ENCODE measurements at regions not wholly inside any gene's neighbourhood (a gene's known extent, or its start where the extent isn't known, plus 50 kb on each side); places are given as distances from the start of the nearest gene placed in this dataset.

DNA sequence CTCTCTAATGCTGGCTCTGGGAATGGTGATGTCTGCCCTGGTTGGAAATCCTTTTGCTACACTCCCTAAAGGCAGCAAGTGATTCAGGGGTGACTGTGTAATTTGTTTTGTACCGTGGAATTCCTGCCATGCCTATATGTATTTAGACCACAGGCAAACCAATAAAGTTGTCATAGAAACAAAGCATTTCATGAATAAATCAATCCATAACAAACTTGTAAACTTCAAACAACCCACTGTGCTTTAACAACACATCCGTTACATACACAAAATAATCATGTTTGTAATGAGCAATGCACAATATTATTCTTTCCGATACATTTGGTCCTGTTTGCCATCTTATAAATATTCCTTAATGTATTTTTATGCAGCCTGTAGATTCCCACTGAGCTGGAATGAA lies 330.3 kb upstream of the SNX7 start (continued):
- TF ChIP-seq PBX3 (IDR thresholded peaks at IDR 0.05): no peak
- TF ChIP-seq, protein P1, sequence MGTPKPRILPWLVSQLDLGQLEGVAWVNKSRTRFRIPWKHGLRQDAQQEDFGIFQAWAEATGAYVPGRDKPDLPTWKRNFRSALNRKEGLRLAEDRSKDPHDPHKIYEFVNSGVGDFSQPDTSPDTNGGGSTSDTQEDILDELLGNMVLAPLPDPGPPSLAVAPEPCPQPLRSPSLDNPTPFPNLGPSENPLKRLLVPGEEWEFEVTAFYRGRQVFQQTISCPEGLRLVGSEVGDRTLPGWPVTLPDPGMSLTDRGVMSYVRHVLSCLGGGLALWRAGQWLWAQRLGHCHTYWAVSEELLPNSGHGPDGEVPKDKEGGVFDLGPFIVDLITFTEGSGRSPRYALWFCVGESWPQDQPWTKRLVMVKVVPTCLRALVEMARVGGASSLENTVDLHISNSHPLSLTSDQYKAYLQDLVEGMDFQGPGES (IDR thresholded peaks at IDR 0.05; ENCODE audit: low read depth, low read length): no peak

DNA sequence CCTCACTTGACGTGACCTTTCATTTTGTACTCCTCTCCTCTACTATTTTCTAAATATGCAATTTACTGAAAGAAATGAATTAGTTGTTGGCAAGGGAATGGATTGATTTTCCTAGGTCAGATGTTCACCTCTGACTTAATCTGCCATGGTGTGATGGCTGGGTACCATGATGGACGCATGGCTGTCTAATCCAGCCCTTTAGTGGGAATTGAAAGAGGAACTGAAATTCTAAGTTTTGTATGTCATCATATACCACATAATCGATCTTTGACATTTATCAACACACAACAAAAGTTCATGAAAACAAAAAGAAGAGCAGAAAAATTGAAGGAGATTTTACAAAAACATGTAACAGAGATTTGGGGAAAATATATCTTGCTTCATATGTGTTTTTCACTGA lies 331.3 kb upstream of the SNX7 start:
- no peak overlapping the region for H3K27ac ChIP-seq (ENCODE audit: low read depth in 2 of 2, low read length in 1 of 2)
- no peaks in the 10 kb centered on the region for H4K20me1 ChIP-seq (ENCODE audit: insufficient read depth)
- H3K27me3 ChIP-seq (ENCODE audit: insufficient read depth): no peaks in the 10 kb centered on the region
- no peak overlapping the region for H3K9ac ChIP-seq
- peaks cover 3 to 29% of the 10 kb centered on the region in 2 experiments; a peak in 2 of 4 replicates for H3K4me1 ChIP-seq (ENCODE audit: control insufficient read depth in 1 of 2, insufficient read depth in 2 of 2, low read depth in 1 of 2, low read length in 1 of 2)
- H3K9me3 ChIP-seq: no peaks in the 10 kb centered on the region
- H3K79me2 ChIP-seq (ENCODE audit: insufficient read depth): no peaks in the 10 kb centered on the region
- TF ChIP-seq RCOR1 (IDR thresholded peaks at IDR 0.05; ENCODE audit: low read length) (no peak), GATA2 (CRISPR knock-in tag; IDR thresholded peaks at IDR 0.05) (no peak), SMC3 (IDR thresholded peaks at IDR 0.05; ENCODE audit: low read depth, low read length) (no peak), MAX (IDR thresholded peaks at IDR 0.05; ENCODE audit: low read depth) (no peak), FOSL2 (IDR thresholded peaks at IDR 0.05; ENCODE audit: borderline replicate concordance, low read depth) (no peak), PBX3 (IDR thresholded peaks at IDR 0.05) (no peak), ZBTB33 (IDR thresholded peaks at IDR 0.05; ENCODE audit: borderline replicate concordance, low read depth) (no peak), CHD2 (IDR thresholded peaks at IDR 0.05; ENCODE audit: low read length, partially characterized antibody) (no peak), CTCF (IDR thresholded peaks at IDR 0.05) (no peak), REST (IDR thresholded peaks at IDR 0.05; ENCODE audit: low read depth, low read length) (no peak), JUND (IDR thresholded peaks at IDR 0.05) (no peak), NFIC (IDR thresholded peaks at IDR 0.05; ENCODE audit: borderline replicate concordance) (no peak), GABPA (IDR thresholded peaks at IDR 0.05; ENCODE audit: low read depth) (no peak)
- TF ChIP-seq, protein P1 (IDR thresholded peaks at IDR 0.05; ENCODE audit: low read depth, low read length): no peak
- no peak overlapping the region for H2AFZ ChIP-seq (ENCODE audit: low read depth)
- ChIA-PET CTCF (interaction anchor here (0.6 kb wide), 1 partner anchor 258 kb away, joined by 4 read pairs; no protein-coding TSS in a partner anchor), POLR2A (no interaction called here)
- 93% methylated on average over 3 of the region's 3 CpGs for WGBS (ENCODE audit: low lambda C conversion rate)
- H3K36me3 ChIP-seq (replicated peaks in 1 of 2; ENCODE audit: control insufficient read depth in 1 of 2, insufficient read depth in 2 of 2, low read length in 1 of 2): no peaks in the 10 kb centered on the region
- DNase-seq: no peak
- H3F3A ChIP-seq (replicated peaks; ENCODE audit: insufficient read depth): peaks cover 17% of the 10 kb centered on the region
- H3K9me2 ChIP-seq: no peaks in the 10 kb centered on the region
- no peak overlapping the region for H3K4me2 ChIP-seq
- H3K4me3 ChIP-seq (ENCODE audit: low read depth in 2 of 2, low read length in 1 of 2): no peak overlapping the region
